Activated naive CD4-positive, alpha-beta T cell treated with anti-CD3 and anti-CD28 coated beads, Interleukin-2, amount 50 U/mL, for 72 hours (primary cell): ENCODE measurements at regions not wholly inside any gene's neighbourhood (a gene's known extent, or its start where the extent isn't known, plus 50 kb on each side); places are given as distances from the start of the nearest gene placed in this dataset.

ENCODE experiments used
- ATAC-seq, 2 donors: fragments of 150-1000 bp; cut with Tn5 transposase; 2 replicates each; pipeline ENCODE4 v1.10.0; 2021; ENCODE audit warnings: mild to moderate bottlenecking in 2 of 2, moderate library complexity in 2 of 2
- DNase-seq, 2 donors: peaks; one replicate each; pipeline ENCODE4 v3.0.0; 2021 to 2022; ENCODE audit warnings: low spot score in 2 of 2
- H3K27ac Mint-ChIP-seq, 2 donors: one replicate each; pipeline ENCODE4 v1.8.0; 2022; ENCODE audit warnings: mild to moderate bottlenecking in 2 of 2, mixed read lengths in 2 of 2
- H3K36me3 Mint-ChIP-seq, 2 donors: one replicate each; pipeline ENCODE4 v1.8.0; 2022; ENCODE audit warnings: mixed read lengths in 2 of 2
- H3K9me3 Mint-ChIP-seq, 2 donors: one replicate each; pipeline ENCODE4 v1.8.0; 2022; ENCODE audit warnings: mixed read lengths in 2 of 2

- H3K27ac Mint-ChIP-seq = no peak overlapping the region
- no peak for DNase-seq
- ATAC-seq = no peak
- H3K9me3 Mint-ChIP-seq = peaks cover 6 to 7% of the 10 kb centered on the region in 2 donors
- H3K36me3 Mint-ChIP-seq = no peaks in the 10 kb centered on the region
Measured at GRCh38 chr2:236664136-236664535, 94.5 kb downstream of the ACKR3 start.

GRCh38 chr2:236665101-236665500 is 95.5 kb downstream of the ACKR3 start:
- Mint-ChIP-seq H3K27ac (no peak overlapping the region), H3K36me3 (no peaks in the 10 kb centered on the region), H3K9me3 (peaks cover 6 to 7% of the 10 kb centered on the region in 2 donors)
- ATAC-seq (no peak), DNase-seq (no peak)

GRCh38 chr2:236665572-236666118 is 96.0 kb downstream of the ACKR3 start:
- Mint-ChIP-seq H3K36me3 (no peaks in the 10 kb centered on the region), H3K27ac (no peak overlapping the region), H3K9me3 (peaks cover 6 to 7% of the 10 kb centered on the region in 2 donors)
- ATAC-seq (peak in 1 of 2 donors; percentile 90), DNase-seq (no peak)

- ATAC-seq = no peak
- no peak for DNase-seq
- Mint-ChIP-seq H3K9me3 (peaks cover 6 to 7% of the 10 kb centered on the region in 2 donors), H3K27ac (no peak overlapping the region), H3K36me3 (no peaks in the 10 kb centered on the region)
Measured at GRCh38 chr2:236666646-236667204, 97.1 kb downstream of the ACKR3 start.

- H3K36me3 Mint-ChIP-seq = no peaks in the 10 kb centered on the region
- no peak for ATAC-seq
- no peak overlapping the region for H3K27ac Mint-ChIP-seq
- peaks cover 6 to 7% of the 10 kb centered on the region in 2 donors for H3K9me3 Mint-ChIP-seq
- DNase-seq = no peak
Measured at GRCh38 chr2:236667526-236667925, 97.9 kb downstream of the ACKR3 start.

- DNase-seq = no peak
- no peak for ATAC-seq
- no peaks in the 10 kb centered on the region for H3K36me3 Mint-ChIP-seq
- peaks cover 6 to 7% of the 10 kb centered on the region in 2 donors for H3K9me3 Mint-ChIP-seq
- H3K27ac Mint-ChIP-seq = no peak overlapping the region
Measured at GRCh38 chr2:236668531-236668969, 98.9 kb downstream of the ACKR3 start.

GRCh38 chr2:236670235-236670620 is 100.6 kb downstream of the ACKR3 start:
- Mint-ChIP-seq H3K27ac (no peak overlapping the region), H3K9me3 (peaks cover 6 to 7% of the 10 kb centered on the region in 2 donors), H3K36me3 (no peaks in the 10 kb centered on the region)
- DNase-seq (no peak), ATAC-seq (no peak)

- no peak for ATAC-seq
- H3K27ac Mint-ChIP-seq = no peak overlapping the region
- DNase-seq = no peak
- H3K36me3 Mint-ChIP-seq = no peaks in the 10 kb centered on the region
- H3K9me3 Mint-ChIP-seq = no peaks in the 10 kb centered on the region
Measured at GRCh38 chr2:236671896-236672562, 102.4 kb downstream of the ACKR3 start.

GRCh38 chr2:236672606-236673005 is 103.0 kb downstream of the ACKR3 start:
- H3K9me3 Mint-ChIP-seq = no peaks in the 10 kb centered on the region
- DNase-seq (no peak), ATAC-seq (no peak)
- H3K27ac Mint-ChIP-seq = no peak overlapping the region
- H3K36me3 Mint-ChIP-seq = no peaks in the 10 kb centered on the region

GRCh38 chr2:236673126-236673822 is 103.6 kb downstream of the ACKR3 start:
- no peak overlapping the region for H3K27ac Mint-ChIP-seq

GRCh38 chr2:236673823-236674185 is 104.2 kb downstream of the ACKR3 start:
- DNase-seq (no peak), ATAC-seq (no peak)
- H3K27ac Mint-ChIP-seq = no peak overlapping the region
- no peaks in the 10 kb centered on the region for H3K9me3 Mint-ChIP-seq
- no peaks in the 10 kb centered on the region for H3K36me3 Mint-ChIP-seq

More at GRCh38 chr2:236673126-236673822, 103.6 kb downstream of the ACKR3 start:
- Mint-ChIP-seq H3K36me3 (no peaks in the 10 kb centered on the region), H3K9me3 (no peaks in the 10 kb centered on the region)
- DNase-seq (no peak), ATAC-seq (no peak)

GRCh38 chr2:236674238-236674637 is 104.6 kb downstream of the ACKR3 start:
- DNase-seq (no peak), ATAC-seq (no peak)
- no peak overlapping the region for H3K27ac Mint-ChIP-seq
- no peaks in the 10 kb centered on the region for H3K9me3 Mint-ChIP-seq
- H3K36me3 Mint-ChIP-seq = no peaks in the 10 kb centered on the region

- H3K27ac Mint-ChIP-seq = no peak overlapping the region
- DNase-seq = no peak
- H3K9me3 Mint-ChIP-seq = no peaks in the 10 kb centered on the region
- no peak for ATAC-seq
- no peaks in the 10 kb centered on the region for H3K36me3 Mint-ChIP-seq
Measured at GRCh38 chr2:236674646-236675045, 105.0 kb downstream of the ACKR3 start.

GRCh38 chr2:236675051-236675450 is 105.4 kb downstream of the ACKR3 start:
- Mint-ChIP-seq H3K27ac (no peak overlapping the region), H3K36me3 (no peaks in the 10 kb centered on the region), H3K9me3 (no peaks in the 10 kb centered on the region)
- ATAC-seq (peak in 1 of 2 donors; percentile 44), DNase-seq (no peak)

GRCh38 chr2:236675526-236675925 is 105.9 kb downstream of the ACKR3 start:
- Mint-ChIP-seq H3K27ac (no peak overlapping the region), H3K9me3 (no peaks in the 10 kb centered on the region), H3K36me3 (no peaks in the 10 kb centered on the region)
- ATAC-seq = no peak
- no peak for DNase-seq

GRCh38 chr2:236676136-236676873 is 106.7 kb downstream of the ACKR3 start:
- ATAC-seq (no peak), DNase-seq (no peak)
- Mint-ChIP-seq H3K27ac (no peak overlapping the region), H3K36me3 (no peaks in the 10 kb centered on the region), H3K9me3 (no peaks in the 10 kb centered on the region)

- H3K27ac Mint-ChIP-seq = no peak overlapping the region
- ATAC-seq (no peak), DNase-seq (no peak)
- H3K36me3 Mint-ChIP-seq = no peaks in the 10 kb centered on the region
- H3K9me3 Mint-ChIP-seq = no peaks in the 10 kb centered on the region
Measured at GRCh38 chr2:236677368-236677767, 107.7 kb downstream of the ACKR3 start.
